H9 (cell line): ENCODE measurements at regions not wholly inside any gene's neighbourhood (a gene's known extent, or its start where the extent isn't known, plus 50 kb on each side); places are given as distances from the start of the nearest gene placed in this dataset.

Source experiments
- DNase-seq: peaks from one replicate; pipeline ENCODE4 v3.0.0-alpha.2; 2017
- H2AFZ ChIP-seq: one replicate; pipeline ENCODE4 v1.6.1; 2013; ENCODE audit warnings: mild to moderate bottlenecking, low read length, control low read depth, moderate library complexity
- H2AK5ac ChIP-seq: 2 replicates; pipeline ENCODE4 v1.6.1; 2013; ENCODE audit warnings: low read length, control low read depth, mixed read lengths; ENCODE audit not compliant: insufficient read length
- H2BK120ac ChIP-seq: one replicate; pipeline ENCODE4 v1.6.1; 2013; ENCODE audit warnings: low read depth, mild to moderate bottlenecking, low read length, control low read depth, inconsistent platforms; ENCODE audit not compliant: poor library complexity, severe bottlenecking
- H2BK12ac ChIP-seq: 2 replicates; pipeline ENCODE4 v1.6.1; 2013; ENCODE audit warnings: low read length, control low read depth, mixed read lengths, low read depth; ENCODE audit not compliant: insufficient read length
- H2BK15ac ChIP-seq: 2 replicates; pipeline ENCODE4 v1.6.1; 2013; ENCODE audit warnings: low read depth, low read length, control low read depth
- H2BK20ac ChIP-seq: one replicate; pipeline ENCODE4 v1.6.1; 2013; ENCODE audit warnings: low read depth, mild to moderate bottlenecking, low read length, control low read depth, inconsistent platforms; ENCODE audit not compliant: poor library complexity, severe bottlenecking
- H2BK5ac ChIP-seq: 2 replicates; pipeline ENCODE4 v1.6.1; 2013; ENCODE audit warnings: low read length, control low read depth, mixed read lengths; ENCODE audit not compliant: insufficient read length
- H3K14ac ChIP-seq: 2 replicates; pipeline ENCODE4 v1.6.1; 2013; ENCODE audit warnings: low read length, control low read depth; ENCODE audit not compliant: insufficient read depth
- H3K18ac ChIP-seq: 2 replicates; pipeline ENCODE4 v1.6.1; 2013; ENCODE audit warnings: low read depth, mild to moderate bottlenecking, mixed read lengths, low read length, control low read depth; ENCODE audit not compliant: insufficient read length
- H3K23ac ChIP-seq: 2 replicates; pipeline ENCODE4 v1.6.1; 2013; ENCODE audit warnings: low read length, control low read depth, mixed read lengths, low read depth; ENCODE audit not compliant: insufficient read length
- H3K23me2 ChIP-seq: 2 replicates; pipeline ENCODE4 v1.6.1; 2013; ENCODE audit warnings: low read depth, mild to moderate bottlenecking, mixed read lengths, low read length, control low read depth; ENCODE audit not compliant: insufficient read length, poor library complexity, severe bottlenecking
- H3K27ac ChIP-seq: 2 replicates; pipeline ENCODE4 v1.5.1; 2013; ENCODE audit warnings: low read length, control low read depth, mixed read lengths, low read depth; ENCODE audit not compliant: insufficient read length
- H3K27me3 ChIP-seq: 2 replicates; pipeline ENCODE4 v1.6.1; 2013; ENCODE audit warnings: low read length, control low read depth, inconsistent platforms; ENCODE audit not compliant: insufficient read depth
- H3K4ac ChIP-seq: 2 replicates; pipeline ENCODE4 v1.6.1; 2013; ENCODE audit warnings: low read depth, mild to moderate bottlenecking, control low read depth, inconsistent platforms, low read length, moderate library complexity
- H3K4me1 ChIP-seq: 2 replicates; pipeline ENCODE4 v1.6.1; 2013; ENCODE audit warnings: low read length, control low read depth, inconsistent platforms; ENCODE audit not compliant: insufficient read depth
- H3K4me2 ChIP-seq: 2 replicates; pipeline ENCODE4 v1.6.1; 2013; ENCODE audit warnings: low read length, control low read depth, mixed read lengths; ENCODE audit not compliant: insufficient read length, insufficient read depth
- H3K56ac ChIP-seq: 2 replicates; pipeline ENCODE4 v1.6.1; 2013; ENCODE audit warnings: low read depth, mild to moderate bottlenecking, mixed read lengths, low read length, control low read depth; ENCODE audit not compliant: insufficient read length
- H3K79me1 ChIP-seq: 2 replicates; pipeline ENCODE4 v1.6.1; 2013; ENCODE audit warnings: low read depth, mild to moderate bottlenecking, moderate library complexity, low read length, control low read depth, inconsistent platforms; ENCODE audit not compliant: insufficient read depth, poor library complexity, severe bottlenecking
- H3K79me2 ChIP-seq: 2 replicates; pipeline ENCODE4 v1.6.1; 2013; ENCODE audit warnings: low read length, control low read depth, inconsistent platforms; ENCODE audit not compliant: insufficient read depth
- H3K9ac ChIP-seq: 2 replicates; pipeline ENCODE4 v1.6.1; 2013; ENCODE audit warnings: low read length, control low read depth, mixed read lengths; ENCODE audit not compliant: insufficient read length; ENCODE audit errors: extremely low read depth
- H3K9me3 ChIP-seq: one replicate; pipeline ENCODE4 v1.6.1; 2013; ENCODE audit warnings: low read depth, low read length, inconsistent platforms; ENCODE audit not compliant: control insufficient read depth
- H3T11ph ChIP-seq: one replicate; pipeline ENCODE4 v1.6.1; 2013; ENCODE audit warnings: mild to moderate bottlenecking, low read length, control low read depth, inconsistent platforms
- H4K20me1 ChIP-seq: one replicate; pipeline ENCODE4 v1.6.1; 2013; ENCODE audit not compliant: control insufficient read depth, insufficient read length, insufficient read depth
- H4K5ac ChIP-seq: 2 replicates; pipeline ENCODE4 v1.6.1; 2013; ENCODE audit warnings: low read depth, mild to moderate bottlenecking, mixed read lengths, low read length, control low read depth; ENCODE audit not compliant: insufficient read length
- H4K8ac ChIP-seq: replicated peaks from 2 replicates; pipeline ENCODE4 v1.6.1; 2013; ENCODE audit warnings: low read length, control low read depth, mixed read lengths, low read depth; ENCODE audit not compliant: insufficient read length
- H4K91ac ChIP-seq: 2 replicates; pipeline ENCODE4 v1.6.1; 2013; ENCODE audit warnings: low read depth, mild to moderate bottlenecking, moderate library complexity, mixed read lengths, low read length, control low read depth; ENCODE audit not compliant: insufficient read length
- H3K27ac Mint-ChIP-seq, 3 experiments: 2 replicates in 2 of 3; 3 replicates in 1 of 3; pipeline ENCODE4 v1.8.0; 2020 to 2021; ENCODE audit warnings: mixed read lengths in 3 of 3, mild to moderate bottlenecking in 1 of 3, moderate library complexity in 1 of 3
- H3K27me3 Mint-ChIP-seq: 2 replicates; pipeline ENCODE4 v1.8.0; 2021; ENCODE audit warnings: low read depth, mild to moderate bottlenecking, moderate library complexity, mixed read lengths
- H3K36me3 Mint-ChIP-seq, 3 experiments: 2 replicates in 2 of 3; 3 replicates in 1 of 3; pipeline ENCODE4 v1.8.0; 2020 to 2021; ENCODE audit warnings: low read depth in 3 of 3, mixed read lengths in 3 of 3; ENCODE audit not compliant: insufficient read depth in 1 of 3
- H3K4me1 Mint-ChIP-seq, 2 experiments: 2 replicates each; pipeline ENCODE4 v1.8.0; 2020; ENCODE audit warnings: mixed read lengths in 2 of 2
- H3K4me3 Mint-ChIP-seq, 2 experiments: 2 replicates in 1 of 2; 3 replicates in 1 of 2; pipeline ENCODE4 v1.8.0; 2020 to 2021; ENCODE audit warnings: mild to moderate bottlenecking in 2 of 2, mixed read lengths in 2 of 2, moderate library complexity in 1 of 2
- H3K9me3 Mint-ChIP-seq, 2 experiments: 2 replicates in 1 of 2; 3 replicates in 1 of 2; pipeline ENCODE4 v1.8.0; 2020; ENCODE audit warnings: mild to moderate bottlenecking in 2 of 2, mixed read lengths in 2 of 2, moderate library complexity in 1 of 2
- WGBS: extraction: QIAGEN DNeasy Blood & Tissue Kit; methylation state at CpG from one replicate; pipeline ENCODE4 v1.1.7; 2013; ENCODE audit warnings: missing lambda C conversion rate, low lambda C conversion rate, mixed read lengths; ENCODE audit not compliant: insufficient read length; ENCODE audit errors: extremely low coverage; 5-methylcytosine and 5-hydroxymethylcytosine counted together
- TF ChIP-seq, protein P1 (sequence below): fragments of 200-600 bp; sonication (generic); conservative IDR thresholded peaks from 3 replicates; pipeline ENCODE4 v1.8.0; 2021; ENCODE audit warnings: antibody characterized with exemption, mild to moderate bottlenecking

DNA sequence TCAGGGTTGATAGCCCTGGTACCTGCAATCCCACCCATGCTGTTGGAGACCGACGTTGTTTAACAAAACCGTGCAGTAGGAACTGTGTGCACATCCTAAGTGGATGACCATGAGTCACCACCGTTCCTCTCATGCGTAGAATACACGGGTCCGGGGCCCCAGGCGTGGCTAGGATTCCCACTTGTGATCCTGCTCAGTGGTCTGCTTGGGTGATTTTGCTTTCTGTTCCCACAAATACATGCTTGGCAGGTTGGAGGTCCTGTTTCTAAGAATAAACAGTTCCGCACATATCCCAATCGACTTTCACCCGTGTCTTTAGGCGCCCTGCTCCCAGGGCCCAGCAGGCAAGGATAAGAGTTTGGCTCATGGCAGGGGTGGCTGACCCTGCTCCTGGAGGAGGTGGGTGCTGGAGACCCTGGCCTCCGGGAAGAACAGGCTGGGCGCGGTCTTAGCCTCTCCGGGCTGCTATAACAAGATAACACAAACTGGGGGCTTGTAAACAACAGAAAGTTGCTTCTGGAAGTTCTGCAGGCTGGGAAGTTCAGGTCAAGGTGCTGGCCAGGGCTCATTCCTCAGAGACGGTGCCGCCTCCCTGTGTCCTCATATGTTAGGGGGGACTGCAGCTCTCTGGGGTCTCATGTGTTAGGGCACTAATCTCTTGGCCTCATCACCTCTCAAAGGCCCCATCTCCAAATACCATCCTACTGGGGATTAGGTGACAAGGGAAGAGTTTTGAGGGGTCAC, 1028.3 kb downstream of the BRD1 start:
- Histone ChIP-seq H3K4ac (no peak overlapping the region), H3T11ph (no peak overlapping the region), H3K14ac (no peak overlapping the region), H4K91ac (no peak overlapping the region), H3K4me2 (no peak overlapping the region), H2AK5ac (no peak overlapping the region), H4K8ac (no peak overlapping the region), H3K18ac (no peak overlapping the region), H3K27me3 (no peaks in the 10 kb centered on the region), H4K20me1 (no peaks in the 10 kb centered on the region), H3K27ac (no peak overlapping the region), H3K4me1 (peaks cover 3% of the 10 kb centered on the region; the same call in 1 of the 2 replicates), H4K5ac (no peak overlapping the region), H3K23me2 (no peaks in the 10 kb centered on the region), H3K9me3 (no peaks in the 10 kb centered on the region), H3K9ac (no peak overlapping the region), H3K79me2 (no peaks in the 10 kb centered on the region), H3K56ac (no peak overlapping the region), H3K79me1 (no peaks in the 10 kb centered on the region), H2BK5ac (no peak overlapping the region), H3K23ac (no peak overlapping the region), H2BK15ac (no peak overlapping the region), H2BK20ac (no peak overlapping the region), H2BK120ac (no peak overlapping the region), H2AFZ (no peak overlapping the region), H2BK12ac (no peak overlapping the region)
- TF ChIP-seq, protein P1, sequence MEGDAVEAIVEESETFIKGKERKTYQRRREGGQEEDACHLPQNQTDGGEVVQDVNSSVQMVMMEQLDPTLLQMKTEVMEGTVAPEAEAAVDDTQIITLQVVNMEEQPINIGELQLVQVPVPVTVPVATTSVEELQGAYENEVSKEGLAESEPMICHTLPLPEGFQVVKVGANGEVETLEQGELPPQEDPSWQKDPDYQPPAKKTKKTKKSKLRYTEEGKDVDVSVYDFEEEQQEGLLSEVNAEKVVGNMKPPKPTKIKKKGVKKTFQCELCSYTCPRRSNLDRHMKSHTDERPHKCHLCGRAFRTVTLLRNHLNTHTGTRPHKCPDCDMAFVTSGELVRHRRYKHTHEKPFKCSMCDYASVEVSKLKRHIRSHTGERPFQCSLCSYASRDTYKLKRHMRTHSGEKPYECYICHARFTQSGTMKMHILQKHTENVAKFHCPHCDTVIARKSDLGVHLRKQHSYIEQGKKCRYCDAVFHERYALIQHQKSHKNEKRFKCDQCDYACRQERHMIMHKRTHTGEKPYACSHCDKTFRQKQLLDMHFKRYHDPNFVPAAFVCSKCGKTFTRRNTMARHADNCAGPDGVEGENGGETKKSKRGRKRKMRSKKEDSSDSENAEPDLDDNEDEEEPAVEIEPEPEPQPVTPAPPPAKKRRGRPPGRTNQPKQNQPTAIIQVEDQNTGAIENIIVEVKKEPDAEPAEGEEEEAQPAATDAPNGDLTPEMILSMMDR: no peak
- Mint-ChIP-seq H3K4me3 (no peak overlapping the region), H3K9me3 (peaks cover 1 to 4% of the 10 kb centered on the region in 2 experiments; a peak in 3 of 5 replicates), H3K27me3 (no peaks in the 10 kb centered on the region; the same call in 1 of the 2 replicates), H3K27ac (no peak overlapping the region), H3K36me3 (peaks cover 0 to 2% (median 0%) of the 10 kb centered on the region in 3 experiments; a peak in 2 of 7 replicates), H3K4me1 (peaks cover 18 to 23% of the 10 kb centered on the region in 2 experiments)
- DNase-seq: no peak
- no CpG with 5 or more reads among the region's 18 CpGs for WGBS
